Transverse colon (tissue), 4 donors: ENCODE measurements at regions not wholly inside any gene's neighbourhood (a gene's known extent, or its start where the extent isn't known, plus 50 kb on each side); places are given as distances from the start of the nearest gene placed in this dataset.

Experiments
- DNase-seq: peaks from one replicate; pipeline ENCODE4 v3.0.0-alpha.2; 2019
- H3K27ac ChIP-seq, 4 donors: fragments of 200-600 bp; sonication (generic); 2 replicates each; pipeline ENCODE4 v1.5.1; 2016 to 2018; ENCODE audit warnings: inconsistent platforms in 4 of 4
- H3K27me3 ChIP-seq: fragments of 200-600 bp; sonication (generic); 2 replicates; pipeline ENCODE4 v1.5.1; 2017; ENCODE audit warnings: inconsistent platforms
- H3K36me3 ChIP-seq, 4 donors: fragments of 200-600 bp; sonication (generic); 2 replicates each; pipeline ENCODE4 v1.5.1; 2017 to 2019; ENCODE audit warnings: inconsistent platforms in 4 of 4
- H3K4me1 ChIP-seq, 4 donors: fragments of 200-600 bp; sonication (generic); 2 replicates each; pipeline ENCODE4 v1.5.1; 2017 to 2020; ENCODE audit warnings: inconsistent platforms in 4 of 4
- H3K4me3 ChIP-seq, 4 donors: fragments of 200-600 bp; sonication (generic); 1 replicate in 1 of 4; 2 replicates in 3 of 4; pipeline versions ENCODE4 v1.5.1 to v1.6.1; 2017 to 2019; ENCODE audit warnings: inconsistent platforms in 4 of 4
- H3K9me3 ChIP-seq, 2 donors: fragments of 200-600 bp; sonication (generic); 2 replicates each; pipeline ENCODE4 v1.5.1; 2017 to 2019; ENCODE audit warnings: inconsistent platforms in 2 of 2
- CTCF ChIP-seq, 5 experiments: fragments of 200-600 bp in 3 of 5; fragments of 450-650 bp in 2 of 5; sonication (generic) in 3 of 5; IDR thresholded peaks; 1 replicate in 2 of 5; 2 replicates in 3 of 5; pipeline ENCODE4 v1.5.1; 2016 to 2017; ENCODE audit warnings: antibody characterized with exemption in 5 of 5, inconsistent platforms in 3 of 5, mild to moderate bottlenecking in 2 of 5, moderate library complexity in 1 of 5
- EP300 ChIP-seq: sonication (generic); formaldehyde crosslinking; IDR thresholded peaks from one replicate; pipeline ENCODE4 v1.6.1; 2017; ENCODE audit warnings: antibody characterized with exemption, low read depth
- POLR2A ChIP-seq: fragments of 450-650 bp; IDR thresholded peaks from one replicate; pipeline ENCODE4 v1.6.1; 2016; ENCODE audit warnings: antibody characterized with exemption, mild to moderate bottlenecking, moderate library complexity
- POLR2AphosphoS5 ChIP-seq, 3 donors: sonication (generic); formaldehyde crosslinking; IDR thresholded peaks; one replicate each; pipeline ENCODE4 v1.6.1; 2016; ENCODE audit warnings: antibody characterized with exemption in 3 of 3
- WGBS, 2 donors: methylation state at CpG; one replicate each; pipeline ENCODE4 v1.1.5; 2018; ENCODE audit warnings: low coverage in 1 of 2; 5-methylcytosine and 5-hydroxymethylcytosine counted together
- in situ Hi-C, 4 donors: fragments of 200-750 bp; cut with MboI; loops; one replicate each; pipeline versions ENCODE4 v1.15.0 to v1.15.1; 2017; ENCODE audit warnings: low sequenced_read_pairs in 3 of 4, low pct_ligation_motif_present in 1 of 4, low pct_unique_long_range_greater_than_20kb in 1 of 4
- intact Hi-C: fragments of 100-400 bp; cut with DNase I; formaldehyde crosslinking; loops from one replicate; pipeline ENCODE4 v1.15.1; 2023; ENCODE audit warnings: low total_unique reads

- Histone ChIP-seq H3K27ac (no peak overlapping the region), H3K4me1 (no peaks in the 10 kb centered on the region), H3K27me3 (no peaks in the 10 kb centered on the region), H3K36me3 (no peaks in the 10 kb centered on the region), H3K9me3 (no peaks in the 10 kb centered on the region), H3K4me3 (no peak overlapping the region)
- TF ChIP-seq POLR2A (no peak), POLR2AphosphoS5 (IDR thresholded peaks at IDR 0.05) (no peak), CTCF (IDR thresholded peaks at IDR 0.05) (no peak), EP300 (no peak)
- 47% methylated on average over 9 of the region's 9 CpGs; no CpG with 5 or more reads in 1 of the 2 donors for WGBS, 2 donors
- in situ Hi-C loops = no loop called here
- intact Hi-C loops = no loop called here
- no peak for DNase-seq
Measured at GRCh38 chr3:10625323-10625722, 119.9 kb upstream of the ATP2B2 start.

GRCh38 chr3:10627884-10628572 is 122.6 kb upstream of the ATP2B2 start:
- intact Hi-C loops = no loop called here
- in situ Hi-C loops = no loop called here
- no peaks in the 10 kb centered on the region for H3K4me1 ChIP-seq
- H3K4me3 ChIP-seq = no peak overlapping the region
- no peak overlapping the region for H3K27ac ChIP-seq
- H3K36me3 ChIP-seq = no peaks in the 10 kb centered on the region
- WGBS, 2 donors = 54% methylated on average over 13 of the region's 13 CpGs; no CpG with 5 or more reads in 1 of the 2 donors
- no peaks in the 10 kb centered on the region for H3K27me3 ChIP-seq
- H3K9me3 ChIP-seq = no peaks in the 10 kb centered on the region
- DNase-seq = no peak
- TF ChIP-seq EP300 (no peak), POLR2AphosphoS5 (IDR thresholded peaks at IDR 0.05) (no peak), POLR2A (no peak), CTCF (IDR thresholded peaks at IDR 0.05) (no peak)

- in situ Hi-C loops = no loop called here
- 81 to 84% methylated on average over 21 to 30 of the region's 30 CpGs for WGBS, 2 donors
- H3K4me3 ChIP-seq = no peak overlapping the region
- H3K27me3 ChIP-seq = no peaks in the 10 kb centered on the region
- no peak for DNase-seq
- no peak overlapping the region for H3K27ac ChIP-seq
- TF ChIP-seq CTCF (IDR thresholded peaks at IDR 0.05) = no peak
- TF ChIP-seq POLR2A = no peak
- no peak for TF ChIP-seq POLR2AphosphoS5 (IDR thresholded peaks at IDR 0.05)
- TF ChIP-seq EP300 = no peak
- no peaks in the 10 kb centered on the region for H3K36me3 ChIP-seq
- no peaks in the 10 kb centered on the region for H3K9me3 ChIP-seq
- intact Hi-C loops = no loop called here
- no peaks in the 10 kb centered on the region for H3K4me1 ChIP-seq
Measured at GRCh38 chr3:10628891-10629670, 123.7 kb upstream of the ATP2B2 start.

- no peak overlapping the region for H3K27ac ChIP-seq
- H3K4me3 ChIP-seq = no peak overlapping the region
- intact Hi-C loops = no loop called here
- no peaks in the 10 kb centered on the region for H3K36me3 ChIP-seq
- no peaks in the 10 kb centered on the region for H3K9me3 ChIP-seq
- DNase-seq = no peak
- in situ Hi-C loops = no loop called here
- no peaks in the 10 kb centered on the region for H3K27me3 ChIP-seq
- H3K4me1 ChIP-seq = no peaks in the 10 kb centered on the region
- 75 to 81% methylated on average over 7 of the region's 7 CpGs for WGBS, 2 donors
- TF ChIP-seq POLR2AphosphoS5 (IDR thresholded peaks at IDR 0.05) (no peak), EP300 (no peak), POLR2A (no peak), CTCF (IDR thresholded peaks at IDR 0.05) (no peak)
Measured at GRCh38 chr3:10629671-10630040, 124.3 kb upstream of the ATP2B2 start.
